ENCODE measurements at regions not wholly inside any gene's neighbourhood (a gene's known extent, or its start where the extent isn't known, plus 50 kb on each side); places are given as distances from the start of the nearest gene placed in this dataset.

- TF ChIP-seq, protein P1, sequence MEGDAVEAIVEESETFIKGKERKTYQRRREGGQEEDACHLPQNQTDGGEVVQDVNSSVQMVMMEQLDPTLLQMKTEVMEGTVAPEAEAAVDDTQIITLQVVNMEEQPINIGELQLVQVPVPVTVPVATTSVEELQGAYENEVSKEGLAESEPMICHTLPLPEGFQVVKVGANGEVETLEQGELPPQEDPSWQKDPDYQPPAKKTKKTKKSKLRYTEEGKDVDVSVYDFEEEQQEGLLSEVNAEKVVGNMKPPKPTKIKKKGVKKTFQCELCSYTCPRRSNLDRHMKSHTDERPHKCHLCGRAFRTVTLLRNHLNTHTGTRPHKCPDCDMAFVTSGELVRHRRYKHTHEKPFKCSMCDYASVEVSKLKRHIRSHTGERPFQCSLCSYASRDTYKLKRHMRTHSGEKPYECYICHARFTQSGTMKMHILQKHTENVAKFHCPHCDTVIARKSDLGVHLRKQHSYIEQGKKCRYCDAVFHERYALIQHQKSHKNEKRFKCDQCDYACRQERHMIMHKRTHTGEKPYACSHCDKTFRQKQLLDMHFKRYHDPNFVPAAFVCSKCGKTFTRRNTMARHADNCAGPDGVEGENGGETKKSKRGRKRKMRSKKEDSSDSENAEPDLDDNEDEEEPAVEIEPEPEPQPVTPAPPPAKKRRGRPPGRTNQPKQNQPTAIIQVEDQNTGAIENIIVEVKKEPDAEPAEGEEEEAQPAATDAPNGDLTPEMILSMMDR (IDR thresholded peaks at IDR 0.05), result no peak
- TF ChIP-seq POLR2A (IDR thresholded peaks at IDR 0.05), result no peak
Observed at GRCh38 chr14:106055289-106055688, 528.9 kb downstream of the TMEM121 start.
